ENCODE measurements at regions not wholly inside any gene's neighbourhood (a gene's known extent, or its start where the extent isn't known, plus 50 kb on each side); places are given as distances from the start of the nearest gene placed in this dataset.

GRCh38 chr2:173831312-173832229 is 133.6 kb downstream of the SP3 start:
- DNase-seq = no peak

- DNase-seq = no peak
These were observed 131.0 kb downstream of the SP3 start for GRCh38 chr2:173834141-173834540.

- DNase-seq = no peak
These were observed 129.4 kb downstream of the SP3 start for GRCh38 chr2:173835726-173836125.

GRCh38 chr2:173841110-173841509 is 124.1 kb downstream of the SP3 start:
- DNase-seq = no peak

- DNase-seq = no peak
These were observed 121.6 kb downstream of the SP3 start for GRCh38 chr2:173843526-173843925.

GRCh38 chr2:173851141-173851641 is 114.0 kb downstream of the SP3 start:
- DNase-seq = no peak

GRCh38 chr2:173854141-173854540 is 111.0 kb downstream of the SP3 start:
- DNase-seq = no peak

GRCh38 chr2:173854840-173855239 is 110.3 kb downstream of the SP3 start:
- DNase-seq = no peak

GRCh38 chr2:173855661-173856060 is 109.5 kb downstream of the SP3 start:
- DNase-seq = no peak

Data from stimulated activated CD4-positive, alpha-beta T cell treated with anti-CD3 and anti-CD28 coated beads, Interleukin-2, amount 100 ng/mL, for 48 hours (primary cell).